NCI-H524 (cell line): ENCODE measurements at regions not wholly inside any gene's neighbourhood (a gene's known extent, or its start where the extent isn't known, plus 50 kb on each side); places are given as distances from the start of the nearest gene placed in this dataset.
A peak's percentile ranks its signal among the peaks of the same experiment; 100 is the strongest.
"Not testable (repeated sequence)": the region's sequence is repeated elsewhere in the genome, so short reads cannot be mapped to it uniquely, and the experiment has no call there.

ENCODE experiments used
- DNase-seq, 2 experiments: peaks; one replicate each; lab custom pipeline; 2025; lab: John Stamatoyannopoulos, UW

GRCh38 chr17:20903549-20903948 is 139.3 kb downstream of the USP22 start:
- not testable (repeated sequence) for DNase-seq

GRCh38 chr17:20908313-20909267 is 134.2 kb downstream of the USP22 start:
- peak; percentile 93 to 94 for DNase-seq

- DNase-seq, result no peak
These were observed 128.2 kb downstream of the USP22 start for GRCh38 chr17:20914658-20915057.

GRCh38 chr17:20916383-20916782 is 126.4 kb downstream of the USP22 start:
- DNase-seq, result no peak

GRCh38 chr17:20917610-20918306 is 125.1 kb downstream of the USP22 start:
- DNase-seq, result not testable (repeated sequence)

- DNase-seq, result no peak
These were observed 122.6 kb downstream of the USP22 start for GRCh38 chr17:20920095-20920814.

GRCh38 chr17:20920815-20921199 is 122.0 kb downstream of the USP22 start:
- DNase-seq, result no peak

GRCh38 chr17:20922128-20922670 is 120.6 kb downstream of the USP22 start:
- no peak for DNase-seq

GRCh38 chr17:20924306-20924705 is 118.5 kb downstream of the USP22 start:
- peak; percentile 28 to 32 for DNase-seq

GRCh38 chr17:20925091-20925490 is 117.7 kb downstream of the USP22 start:
- no peak for DNase-seq

- no peak for DNase-seq
These were observed 116.9 kb downstream of the USP22 start for GRCh38 chr17:20925954-20926353.

GRCh38 chr17:20926532-20926931 is 116.3 kb downstream of the USP22 start:
- no peak for DNase-seq

- DNase-seq, result no peak
These were observed 115.4 kb downstream of the USP22 start for GRCh38 chr17:20927308-20927977.

- DNase-seq, result no peak
These were observed 113.5 kb downstream of the USP22 start for GRCh38 chr17:20929334-20929733.

GRCh38 chr17:20930081-20930760 is 112.6 kb downstream of the USP22 start:
- DNase-seq, result no peak

GRCh38 chr17:20933040-20933439 is 109.8 kb downstream of the USP22 start:
- DNase-seq, result not testable (repeated sequence)

GRCh38 chr17:20934288-20934687 is 108.5 kb downstream of the USP22 start:
- DNase-seq, result no peak

- no peak for DNase-seq
These were observed 107.1 kb downstream of the USP22 start for GRCh38 chr17:20935740-20936139.

GRCh38 chr17:20938244-20938643 is 104.6 kb downstream of the USP22 start:
- no peak for DNase-seq

- DNase-seq, result no peak
These were observed 103.7 kb downstream of the USP22 start for GRCh38 chr17:20938988-20939615.
